ENCODE measurements at regions not wholly inside any gene's neighbourhood (a gene's known extent, or its start where the extent isn't known, plus 50 kb on each side); places are given as distances from the start of the nearest gene placed in this dataset.

- Histone ChIP-seq H4K8ac (ENCODE audit: low read depth in 2 of 2, low read length in 2 of 2) (no peak overlapping the region), H3K18ac (ENCODE audit: low read depth, low read length) (no peak overlapping the region), H4K20me1 (ENCODE audit: insufficient read depth, low read length) (no peaks in the 10 kb centered on the region), H3K4ac (ENCODE audit: low read depth, low read length) (no peak overlapping the region), H2BK120ac (ENCODE audit: low read depth, low read length) (no peak overlapping the region), H3K23ac (ENCODE audit: low read depth, low read length) (no peak overlapping the region), H4K5ac (ENCODE audit: low read depth, low read length) (no peak overlapping the region), H2AFZ (replicated peaks; ENCODE audit: low read length, poor library complexity) (no peak overlapping the region), H3K27me3 (ENCODE audit: control insufficient read depth, insufficient read depth, low read length) (peaks cover 4% of the 10 kb centered on the region; the same call in 1 of the 2 replicates), H2BK5ac (ENCODE audit: low read depth, low read length, poor library complexity, severe bottlenecking) (no peak overlapping the region), H2AK5ac (ENCODE audit: low read depth, low read length) (no peak overlapping the region), H2BK20ac (ENCODE audit: low read depth, low read length) (no peak overlapping the region), H3K79me1 (ENCODE audit: low read depth in 1 of 2, low read length in 2 of 2) (no peaks in the 10 kb centered on the region), H3K9me1 (ENCODE audit: insufficient read depth, low read length) (no peaks in the 10 kb centered on the region), H3K27ac (ENCODE audit: insufficient read depth, low read length) (no peak overlapping the region), H2BK15ac (ENCODE audit: low read depth, low read length) (no peak overlapping the region), H3K4me3 (ENCODE audit: insufficient read depth, low read depth, low read length) (no peak overlapping the region), H3K14ac (replicated peaks; ENCODE audit: low read depth, low read length) (no peak overlapping the region), H3K36me3 (ENCODE audit: control insufficient read depth, insufficient read depth, low read length) (no peaks in the 10 kb centered on the region), H3K9me3 (ENCODE audit: control insufficient read depth, insufficient read depth, low read length) (no peaks in the 10 kb centered on the region), H3K4me2 (ENCODE audit: low read depth, low read length) (no peak overlapping the region), H4K91ac (ENCODE audit: insufficient read depth, low read depth, low read length) (no peak overlapping the region), H3K9ac (ENCODE audit: low read depth, low read length) (no peak overlapping the region), H3K4me1 (ENCODE audit: control insufficient read depth, insufficient read depth, low read length) (no peaks in the 10 kb centered on the region), H3K56ac (ENCODE audit: extremely low read depth, insufficient read depth, low read length) (no peak overlapping the region), H2AK9ac (replicated peaks; ENCODE audit: low read depth, low read length, poor library complexity) (no peak overlapping the region)
- DNase-seq (no peak), ATAC-seq (ENCODE audit: low read depth) (no peak)
- intact Hi-C loops (cut with micrococcal nuclease) (no loop called here), in situ Hi-C loops (cut with MboI; ENCODE audit: low sequenced_read_pairs) (no loop called here), dilution Hi-C loops (cut with HindIII; ENCODE audit: low sequenced_read_pairs, unreplicated experiment) (no loop called here)
- ChIA-PET CTCF (no interaction called here), POLR2A (ENCODE audit: unreplicated experiment) (no interaction called here)
- TF ChIP-seq USF2 (IDR thresholded peaks at IDR 0.05; ENCODE audit: low read depth, low read length) = no peak; the same call in 1 of the 2 replicates
- TF ChIP-seq MXI1 (IDR thresholded peaks at IDR 0.05; ENCODE audit: borderline replicate concordance, low read depth, low read length) = no peak
- TF ChIP-seq NFE2L2 (IDR thresholded peaks at IDR 0.05; ENCODE audit: low read depth, low read length) = no peak
- no peak for TF ChIP-seq RFX5 (IDR thresholded peaks at IDR 0.05; ENCODE audit: low read depth, low read length)
- no peak for TF ChIP-seq RAD21 (IDR thresholded peaks at IDR 0.05; ENCODE audit: low read length)
- TF ChIP-seq BHLHE40 (IDR thresholded peaks at IDR 0.05; ENCODE audit: low read depth, low read length) = no peak
- no peak for TF ChIP-seq CHD1 (IDR thresholded peaks at IDR 0.05; ENCODE audit: low read depth, low read length)
- TF ChIP-seq SMC3 (IDR thresholded peaks at IDR 0.05; ENCODE audit: low read depth, low read length) = no peak
- TF ChIP-seq CTCF (conservative IDR thresholded peaks at IDR 0.05; ENCODE audit: low read depth, low read length) = no peak
- TF ChIP-seq ELK1 (IDR thresholded peaks at IDR 0.05; ENCODE audit: borderline replicate concordance, low read depth, low read length) = no peak
- TF ChIP-seq MAFK (IDR thresholded peaks at IDR 0.05; ENCODE audit: low read depth, low read length) = no peak
- no peak for TF ChIP-seq FOS (IDR thresholded peaks at IDR 0.05; ENCODE audit: low read depth, low read length)
- no peak for TF ChIP-seq CEBPB (IDR thresholded peaks at IDR 0.05; ENCODE audit: low read depth, low read length)
- TF ChIP-seq MAZ (IDR thresholded peaks at IDR 0.05; ENCODE audit: borderline replicate concordance, low read depth, low read length) = no peak
- no CpG with 5 or more reads among the region's 4 CpGs for WGBS, 2 experiments (ENCODE audit: extremely low coverage in 2 of 2, insufficient read length in 1 of 2)
- no TSS peak for BruUV-seq (replicated peaks)
These were observed 113.9 kb downstream of the TRIM29 start for GRCh38 chr11:120024046-120024445.

Measured in IMR-90 (cell line).